Kasumi-1 (cell line): ENCODE measurements at regions not wholly inside any gene's neighbourhood (a gene's known extent, or its start where the extent isn't known, plus 50 kb on each side); places are given as distances from the start of the nearest gene placed in this dataset.

Experiments used
- DNase-seq, 2 experiments: peaks; one replicate each; lab custom pipeline; 2025; lab: John Stamatoyannopoulos, UW

DNA sequence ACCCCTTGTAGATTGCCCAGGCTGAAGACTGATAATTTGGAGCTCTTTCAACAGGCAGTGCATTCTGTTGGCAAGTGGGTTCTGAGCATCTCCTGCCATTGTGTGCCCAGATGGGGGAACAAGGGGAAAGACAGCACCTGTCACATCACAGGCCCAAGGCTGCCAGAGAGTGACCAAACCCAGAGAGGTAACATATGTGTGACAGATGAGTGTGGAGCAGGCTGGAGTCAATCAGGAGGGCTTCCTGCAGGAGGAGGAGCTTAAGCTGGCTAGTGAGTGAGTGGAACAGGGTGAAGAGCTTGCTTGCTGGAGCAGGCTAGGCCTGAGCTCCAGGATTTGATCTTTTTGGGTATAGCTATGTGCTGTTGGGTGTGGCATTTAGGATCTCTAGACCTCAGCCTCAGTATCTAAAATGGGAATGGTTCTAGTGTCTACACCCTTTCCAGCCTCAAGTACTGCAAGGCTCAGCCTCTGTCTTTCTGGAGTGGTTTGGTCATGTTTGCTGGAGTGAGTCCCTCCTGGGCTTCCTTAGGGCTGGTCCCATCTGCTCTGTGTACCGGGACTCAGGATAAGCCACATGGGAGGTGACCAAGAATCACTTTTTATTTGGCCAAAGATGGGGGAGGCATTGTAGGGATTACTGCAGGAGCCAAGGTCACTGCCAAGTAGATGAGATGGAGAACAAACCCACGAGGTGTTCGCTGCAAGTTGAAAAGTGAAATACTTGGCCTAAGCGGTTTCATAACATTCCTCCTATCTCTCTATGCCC is 152.4 kb upstream of the TSHZ3 start:
- no peak for DNase-seq

DNA sequence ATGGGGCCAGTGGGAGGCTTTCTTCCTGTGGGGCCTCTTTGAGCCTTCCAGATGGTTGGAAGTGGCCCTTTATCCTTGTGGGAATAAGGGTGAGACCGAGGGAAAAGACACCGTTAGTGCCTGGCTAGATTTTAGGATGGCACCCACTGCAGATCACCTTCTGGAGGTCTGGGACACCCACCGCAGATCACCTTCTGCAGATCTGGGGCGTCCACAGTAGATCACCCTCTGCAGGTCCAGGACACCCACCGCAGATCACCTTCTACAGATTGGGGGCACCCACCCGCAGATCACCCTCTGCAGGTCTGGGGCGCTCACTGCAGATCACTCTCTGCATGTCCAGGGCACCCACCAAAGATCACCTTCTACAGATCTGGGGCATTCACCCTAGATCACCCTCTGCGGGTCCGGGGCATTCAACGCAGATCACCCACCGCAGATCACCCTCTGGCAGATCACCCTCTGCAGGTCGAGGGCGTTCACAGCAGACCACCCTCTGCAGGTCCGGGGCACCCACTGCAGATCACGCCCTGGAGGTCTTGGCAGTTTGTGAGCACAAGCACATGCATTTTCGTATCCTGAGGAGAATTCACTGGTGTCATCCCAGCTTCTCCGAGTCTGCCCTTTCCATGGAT is 153.4 kb upstream of the TSHZ3 start:
- no peak for DNase-seq

DNA sequence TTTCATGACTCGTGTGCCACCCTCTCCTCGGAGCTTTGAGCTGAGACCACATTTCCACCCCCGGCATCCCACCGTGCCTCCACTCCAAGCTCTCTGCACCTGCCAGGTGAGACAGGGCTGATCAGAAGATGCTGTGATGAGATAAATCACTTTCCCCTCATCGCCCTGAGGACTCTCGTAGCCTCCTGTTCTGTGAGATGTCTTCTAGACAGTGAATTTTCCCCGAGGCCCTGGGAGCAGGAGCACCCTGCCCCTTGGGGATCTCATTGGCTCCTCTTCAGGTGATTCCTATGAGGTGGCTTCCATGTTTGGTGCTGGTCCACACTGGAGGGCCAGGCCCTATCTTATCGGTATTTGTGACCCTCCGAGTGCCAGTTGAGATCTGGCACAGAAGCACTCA is 154.0 kb upstream of the TSHZ3 start:
- no peak for DNase-seq

DNA sequence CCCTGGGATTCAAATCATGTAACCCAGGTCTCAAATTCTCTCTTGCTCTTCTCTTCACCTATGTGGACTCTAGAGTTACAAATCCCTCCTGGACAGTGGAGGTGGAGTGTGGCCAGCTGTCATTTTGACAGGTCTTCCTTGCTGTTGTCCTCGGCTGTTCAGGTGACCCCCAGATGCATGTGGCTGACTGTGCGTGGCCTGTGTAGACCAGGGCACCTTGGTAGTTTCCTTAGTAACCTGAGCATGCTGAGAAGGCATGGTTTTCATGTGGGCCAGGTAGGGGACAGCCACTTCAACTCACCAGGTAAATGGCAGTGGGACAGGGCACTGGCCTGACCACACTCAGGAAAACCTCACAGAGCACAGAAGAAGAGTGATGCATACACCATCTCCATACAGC is 155.0 kb upstream of the TSHZ3 start:
- DNase-seq = no peak

DNA sequence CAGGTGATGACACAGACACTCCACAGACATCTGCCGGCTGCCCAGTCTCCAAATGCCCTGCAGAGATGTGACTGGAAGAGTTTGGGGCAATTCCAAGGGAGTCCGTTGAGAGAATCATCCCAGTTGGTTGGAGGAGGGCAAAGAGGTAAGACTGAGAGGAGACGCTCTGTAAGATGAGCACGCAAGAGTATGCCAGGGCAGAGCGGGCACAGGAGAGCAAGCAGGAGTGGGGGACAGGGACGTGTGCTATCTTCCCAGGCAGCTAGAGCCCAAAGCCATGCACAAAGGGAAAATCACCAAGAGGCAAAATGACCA is 156.3 kb upstream of the TSHZ3 start:
- DNase-seq = no peak

DNA sequence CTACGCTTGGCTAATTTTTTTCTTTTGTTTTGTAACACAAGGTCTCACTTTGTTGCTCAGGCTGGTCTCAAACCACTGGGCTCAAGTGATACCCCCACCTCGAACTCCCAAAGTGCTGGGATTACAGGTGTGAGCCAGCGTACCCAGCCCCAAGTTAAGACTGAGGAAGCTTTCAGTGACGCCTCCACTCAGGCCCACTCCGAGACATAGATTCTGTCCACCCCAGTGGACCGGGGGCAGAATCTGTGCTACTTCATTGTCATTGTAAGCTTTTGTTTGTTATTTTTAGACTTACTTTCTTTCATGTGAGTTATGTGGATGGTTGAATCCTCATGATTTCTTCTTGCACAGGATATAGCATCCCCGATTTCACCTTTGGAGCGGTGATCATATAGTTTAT is 156.9 kb upstream of the TSHZ3 start:
- DNase-seq = no peak

DNA sequence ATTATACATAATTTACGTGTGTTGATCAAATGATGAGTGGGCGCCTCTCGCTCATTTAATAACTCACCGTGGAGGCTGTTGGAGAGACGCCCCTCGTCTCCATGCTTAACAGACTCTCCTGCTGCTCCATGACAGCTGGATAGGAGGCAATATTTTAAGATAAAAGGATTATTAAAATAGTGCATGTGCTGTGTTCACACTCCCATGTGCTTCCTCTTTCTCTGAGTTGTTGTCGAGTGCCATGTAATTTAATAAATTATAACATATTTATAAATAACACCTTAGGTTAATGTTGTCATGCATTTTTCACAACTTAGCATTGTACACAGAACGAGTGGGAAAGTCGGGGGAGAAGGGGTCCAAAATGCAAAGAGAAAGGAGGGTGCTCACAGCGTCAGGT is 161.4 kb upstream of the TSHZ3 start:
- DNase-seq = no peak

DNA sequence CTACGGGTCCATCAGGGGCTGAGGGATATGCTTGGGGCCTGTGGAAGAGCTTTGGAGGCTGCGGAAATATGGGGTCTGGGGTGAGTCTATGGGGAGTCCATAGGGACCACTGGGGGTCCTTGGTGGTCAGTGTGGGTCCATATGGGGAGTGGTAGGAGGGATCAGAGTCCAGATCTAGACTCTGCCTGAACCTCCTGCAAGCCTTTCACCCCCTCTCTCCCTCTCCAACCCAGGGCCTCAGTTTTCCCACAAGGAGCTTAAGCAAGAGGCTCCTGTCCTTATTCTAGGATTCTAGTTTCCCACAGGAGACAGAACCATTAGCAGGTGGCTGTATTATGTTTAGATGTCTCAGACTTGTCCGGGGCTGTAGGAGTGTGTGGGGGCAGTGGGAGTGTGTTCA is 161.9 kb upstream of the TSHZ3 start:
- DNase-seq = no peak

DNA sequence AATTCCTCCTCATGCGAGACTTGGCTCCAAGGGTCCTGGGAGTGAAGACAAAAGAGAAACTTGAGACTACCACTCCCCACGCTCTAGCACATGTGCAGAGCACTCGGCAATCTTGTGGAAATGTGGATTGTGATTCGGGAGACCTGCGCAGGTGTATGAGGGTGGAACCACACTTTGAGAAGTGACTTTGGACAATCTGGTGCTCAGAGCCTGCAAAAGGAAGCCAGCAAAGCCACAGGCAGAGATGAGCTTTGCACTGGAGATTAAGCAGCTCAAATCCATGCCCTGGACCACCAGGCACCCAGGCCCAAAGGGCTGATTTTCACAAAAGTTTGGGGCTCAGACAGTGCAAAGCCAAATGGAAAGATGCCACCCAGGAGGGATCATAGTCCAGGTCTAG is 162.5 kb upstream of the TSHZ3 start:
- no peak for DNase-seq

DNA sequence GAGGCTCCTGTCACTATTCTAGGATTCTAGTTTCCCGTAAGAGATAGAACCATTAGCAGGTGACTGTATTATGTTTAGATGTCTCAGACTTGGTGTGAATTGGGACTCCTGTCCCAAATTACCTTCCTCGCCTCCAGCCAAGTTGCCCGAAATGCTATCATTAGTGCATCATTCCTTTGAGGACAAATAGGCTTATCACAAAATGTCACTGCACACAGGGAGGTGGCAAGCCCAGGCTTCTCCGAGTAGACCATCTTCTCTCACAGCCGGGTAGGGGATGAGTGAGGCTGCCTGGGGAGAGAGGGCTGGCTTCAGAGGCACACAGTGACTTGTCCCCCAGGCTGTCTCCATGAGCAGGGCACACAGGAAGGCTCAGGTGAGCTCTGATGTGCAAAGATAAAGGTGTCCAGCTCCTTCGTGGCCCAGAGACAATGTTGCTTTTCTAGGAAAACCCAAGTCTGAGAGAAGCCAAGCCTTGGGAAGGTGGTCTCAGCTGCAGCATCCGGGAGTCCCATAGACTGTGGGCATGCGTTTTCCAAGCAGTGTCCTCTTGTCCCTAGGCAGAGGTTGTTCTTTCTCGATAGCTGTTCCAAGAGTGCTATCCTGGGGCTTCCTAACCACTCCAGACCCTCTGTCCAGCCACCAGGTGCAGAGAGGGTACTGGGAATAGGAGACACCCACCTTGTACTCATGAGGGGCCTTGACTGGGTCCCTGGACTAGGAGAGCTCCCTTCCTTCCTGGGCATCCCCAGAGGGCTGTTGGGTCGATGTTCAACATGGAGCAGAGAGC is 163.1 kb upstream of the TSHZ3 start:
- DNase-seq = no peak

DNA sequence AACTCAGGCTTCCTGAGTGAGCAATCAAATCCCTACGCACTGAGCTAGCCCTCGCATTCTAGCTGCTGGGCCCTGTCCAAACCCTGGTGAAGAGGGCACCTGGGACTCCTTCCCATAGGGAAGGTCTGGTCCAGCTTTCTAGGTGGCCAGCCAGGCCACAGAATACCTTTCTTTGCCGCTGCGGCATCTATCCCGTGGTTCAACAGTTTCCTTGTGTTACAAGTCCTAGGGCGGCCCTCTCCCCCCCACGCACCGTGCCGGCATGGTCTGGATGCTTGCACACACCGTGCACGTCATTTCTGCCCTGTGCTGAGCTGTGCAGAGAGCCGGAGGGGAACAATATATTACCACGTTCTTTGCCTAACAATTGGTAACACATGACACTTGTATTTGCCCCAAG is 164.6 kb upstream of the TSHZ3 start:
- no peak for DNase-seq

DNA sequence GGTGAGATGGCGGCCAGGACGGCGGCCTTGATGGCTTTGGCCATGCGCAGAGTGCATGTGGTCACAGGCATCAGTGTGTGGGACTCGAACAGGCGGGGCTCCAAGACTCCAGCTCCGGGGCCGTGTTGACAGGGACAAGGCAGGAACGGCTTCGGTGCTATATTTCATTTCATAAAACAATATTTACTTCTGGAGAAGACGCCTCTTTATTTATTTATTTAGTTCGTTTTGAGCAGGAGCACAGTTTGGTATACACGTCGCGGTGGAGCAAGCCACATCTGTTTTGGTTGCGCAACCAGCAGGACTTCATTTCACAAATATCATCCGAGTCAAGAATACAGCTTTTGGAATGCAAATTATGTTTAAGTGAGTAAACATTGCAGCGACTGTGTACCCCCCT is 166.7 kb upstream of the TSHZ3 start:
- no peak for DNase-seq

DNA sequence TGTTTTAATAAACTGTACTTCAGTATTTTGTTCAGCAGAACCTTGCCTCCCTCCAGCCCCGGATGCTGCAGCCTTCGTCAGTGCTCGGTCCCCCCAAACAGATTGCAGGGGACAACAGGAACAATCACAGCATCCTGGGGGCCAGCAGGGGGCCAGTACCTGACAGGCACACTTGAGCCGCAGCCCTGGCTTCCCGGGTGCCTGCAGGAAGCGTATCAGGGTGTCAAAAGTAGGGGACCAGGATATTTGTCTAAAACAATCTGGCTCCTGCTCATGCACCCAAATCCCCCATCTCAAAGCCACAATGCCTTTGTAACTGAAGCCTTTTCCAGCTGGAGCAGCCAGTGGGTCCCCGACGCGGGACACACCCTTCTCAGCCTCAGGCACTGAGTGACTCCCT is 167.5 kb upstream of the TSHZ3 start:
- no peak for DNase-seq

DNA sequence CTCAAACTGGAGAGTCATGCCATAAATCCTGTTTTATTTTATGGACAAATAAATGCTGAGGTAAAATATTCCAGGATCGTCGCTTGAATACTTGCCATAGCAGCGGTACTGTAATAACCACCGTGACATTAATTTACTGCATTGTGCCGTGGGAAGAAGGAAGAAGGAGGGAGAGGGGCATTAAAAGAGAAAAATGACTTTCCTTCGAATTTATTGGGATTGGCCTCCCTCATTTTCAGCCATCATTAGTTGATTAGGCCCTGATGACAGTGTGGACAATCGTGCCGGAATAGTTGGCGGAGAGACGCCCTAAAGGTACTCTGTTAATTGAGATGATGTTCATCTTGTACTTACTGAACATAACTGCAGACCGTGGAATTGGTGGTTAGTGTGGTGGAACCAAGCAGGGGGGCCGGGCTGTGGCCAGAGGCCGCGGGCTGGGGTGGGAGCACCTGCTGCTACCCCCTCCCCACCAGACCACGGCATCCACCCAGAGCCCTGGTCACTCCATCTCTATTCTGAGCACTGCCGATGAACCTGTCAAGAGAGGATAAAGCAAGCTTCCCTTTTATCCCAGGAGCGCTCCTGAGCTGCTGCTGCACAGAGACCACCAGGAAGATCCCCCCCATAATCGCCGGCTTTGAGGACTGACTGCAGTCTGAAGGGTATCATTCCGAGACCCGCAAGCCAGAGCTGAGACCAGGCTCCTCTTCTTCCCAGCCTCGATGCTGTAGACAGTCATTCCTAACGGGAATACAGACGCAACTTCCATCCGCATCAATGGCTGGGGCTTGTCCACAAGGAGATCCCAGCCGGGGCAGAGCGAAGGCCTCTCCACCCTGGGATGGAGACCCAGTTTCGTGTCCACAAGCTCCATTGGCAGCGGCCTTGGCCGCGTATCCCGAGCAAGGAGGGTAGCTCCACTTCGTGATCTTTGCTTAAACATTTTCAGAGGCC is 168.3 kb upstream of the TSHZ3 start:
- DNase-seq = no peak

DNA sequence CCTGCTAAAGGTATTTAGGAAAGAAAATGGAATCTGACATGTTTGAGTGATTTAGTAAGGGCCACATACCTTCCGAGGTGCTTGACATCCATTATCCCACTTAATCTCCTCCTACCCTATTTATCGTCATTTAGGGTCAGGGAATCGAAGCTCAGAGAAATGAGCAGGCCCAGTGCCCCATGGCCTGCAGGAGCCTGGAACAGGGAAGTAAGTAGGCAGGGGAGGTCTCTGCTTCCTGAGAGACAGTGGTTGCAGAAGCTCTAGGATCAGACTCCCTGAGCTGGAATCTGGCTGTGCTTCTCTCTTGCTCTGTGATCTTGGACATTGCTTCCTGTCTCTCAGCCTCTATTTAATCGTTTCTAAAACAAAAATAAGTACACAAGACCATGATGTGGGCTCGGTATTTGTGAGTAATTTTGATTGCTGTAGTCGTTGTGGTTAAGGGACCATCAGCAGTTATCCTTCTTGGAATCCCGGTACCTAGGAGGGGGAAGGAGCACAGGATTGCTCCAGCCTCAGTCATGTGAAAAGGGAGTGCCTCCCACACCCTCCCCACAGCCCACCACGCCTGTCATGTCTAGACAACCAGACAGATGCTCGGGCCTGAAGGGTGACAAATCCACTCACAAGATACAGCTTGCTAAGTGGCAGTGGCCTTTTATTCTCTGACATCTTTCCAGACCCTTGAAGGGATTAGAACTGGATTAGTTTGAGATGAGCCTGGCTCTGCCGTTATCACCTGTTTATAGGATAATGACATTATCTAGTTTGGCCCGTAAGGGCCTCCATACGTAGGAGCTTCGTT is 169.2 kb upstream of the TSHZ3 start:
- no peak for DNase-seq

DNA sequence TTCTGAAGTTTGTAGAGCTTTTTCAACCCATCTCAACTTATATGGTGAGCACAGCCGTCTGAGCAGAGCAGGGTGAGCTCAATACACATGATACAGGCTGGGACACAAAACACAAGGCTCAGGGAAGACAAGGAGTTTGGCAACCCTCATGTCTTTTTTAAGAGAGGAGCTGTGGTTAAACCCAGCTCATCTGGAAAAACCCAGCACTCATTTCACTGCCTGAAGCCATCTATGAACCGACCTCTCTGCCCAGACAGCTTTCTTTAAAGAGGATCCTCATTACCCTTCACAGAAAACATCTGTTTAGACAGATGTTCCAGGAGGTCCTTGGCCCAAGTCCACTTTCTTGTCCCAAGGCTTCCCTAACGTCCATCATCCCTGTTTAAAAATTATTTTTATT is 170.0 kb upstream of the TSHZ3 start:
- no peak for DNase-seq

DNA sequence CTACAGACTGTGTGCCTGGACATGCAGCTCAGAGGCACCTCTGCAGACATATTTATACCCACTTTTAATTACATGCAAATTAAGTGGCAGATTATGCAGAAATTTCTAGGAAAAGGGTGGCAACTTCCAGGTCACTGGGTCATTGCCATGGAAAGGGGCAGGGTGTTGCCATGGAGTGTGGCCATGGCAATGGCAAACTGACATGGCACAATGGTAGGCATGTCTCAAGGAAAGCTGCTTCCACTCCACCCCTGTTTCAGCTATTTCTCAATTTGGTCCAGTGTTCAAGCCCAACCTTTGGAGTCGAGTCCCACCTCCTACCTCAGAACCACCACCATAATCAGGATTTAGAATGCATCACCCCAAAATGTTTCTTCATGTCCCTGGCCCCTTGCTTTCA is 170.7 kb upstream of the TSHZ3 start:
- DNase-seq = no peak

DNA sequence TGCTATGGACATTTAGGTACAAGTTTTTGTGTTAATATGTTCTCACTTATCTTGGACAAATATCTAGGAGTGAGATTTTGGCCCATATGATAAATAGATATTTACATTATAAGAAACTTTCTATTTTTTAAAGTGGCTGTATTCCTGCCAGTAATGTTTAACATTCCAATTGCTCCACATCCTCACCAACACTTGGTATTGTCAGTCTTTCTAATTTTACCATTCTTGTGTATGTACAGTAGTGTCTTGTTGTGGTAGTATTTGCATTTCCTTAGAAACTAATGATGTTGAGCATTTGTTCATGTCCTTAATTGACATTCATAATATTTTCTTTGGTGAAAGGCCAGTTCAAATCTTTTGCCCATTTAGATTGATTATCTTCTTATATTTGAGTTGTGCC is 171.4 kb upstream of the TSHZ3 start:
- no peak for DNase-seq

DNA sequence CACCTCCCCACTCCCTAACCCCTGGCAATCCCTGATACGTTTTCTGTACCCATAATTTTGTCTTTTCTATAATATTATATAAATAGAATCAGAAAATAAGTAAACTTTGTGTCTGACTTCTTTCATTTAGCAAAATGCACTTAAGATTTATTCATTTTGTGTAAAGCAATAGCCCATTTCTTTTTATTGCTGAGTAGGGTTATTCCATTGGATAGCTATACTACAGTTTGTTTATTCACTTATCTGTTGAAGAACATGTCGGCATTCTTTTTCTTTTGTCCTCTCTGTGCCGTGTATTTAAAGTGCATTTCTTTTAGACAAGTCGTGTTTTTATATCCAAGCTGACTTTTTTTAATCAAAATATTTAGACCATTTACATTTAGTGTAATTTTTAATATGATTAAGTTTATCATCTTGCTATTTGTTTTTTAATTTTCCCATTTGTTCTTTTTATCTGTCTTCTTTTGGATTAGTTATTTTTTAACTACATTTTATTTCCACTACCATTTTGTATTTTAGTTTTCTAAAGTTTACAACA is 176.4 kb upstream of the TSHZ3 start:
- no peak for DNase-seq

DNA sequence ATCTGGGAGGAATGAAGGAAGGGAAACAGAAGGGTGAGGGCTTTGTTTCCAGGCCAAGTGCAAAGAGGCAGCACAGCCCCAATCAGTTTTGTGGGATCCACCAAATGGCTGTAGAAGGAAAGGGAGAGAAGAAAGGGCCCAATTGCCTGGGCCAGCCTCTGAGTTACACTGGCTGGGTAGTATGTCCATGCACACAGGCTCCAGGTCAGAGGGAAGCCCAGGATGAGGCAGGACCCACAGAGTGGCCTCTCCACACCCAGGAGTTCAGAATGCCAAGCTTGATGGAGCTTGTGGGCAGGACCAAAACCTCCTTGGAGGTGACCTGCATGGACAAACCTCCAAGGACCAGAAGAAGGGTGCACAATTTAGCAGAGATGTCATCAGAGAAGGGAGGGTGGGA is 178.2 kb upstream of the TSHZ3 start:
- DNase-seq = no peak

DNA sequence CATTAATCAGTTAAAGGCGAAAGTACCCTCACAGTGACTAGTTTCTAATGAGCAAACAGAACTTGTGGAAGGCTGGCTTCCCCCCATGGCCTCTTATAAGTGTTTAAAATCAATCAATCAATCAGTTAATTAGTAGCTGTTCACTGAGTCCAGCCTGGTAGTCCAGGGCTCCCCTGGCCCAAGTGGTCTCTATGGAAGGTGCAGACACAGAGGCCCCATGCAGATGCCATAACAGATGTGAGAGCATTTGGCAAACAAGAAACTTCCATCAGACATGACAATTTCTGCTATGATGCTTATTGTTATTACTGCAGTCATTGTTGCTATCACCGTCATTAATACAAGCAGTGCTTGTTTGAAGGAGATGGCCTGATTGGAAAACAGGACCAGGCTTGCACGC is 179.0 kb upstream of the TSHZ3 start:
- no peak for DNase-seq
